MV-4-11 (cell line): ENCODE measurements at regions not wholly inside any gene's neighbourhood (a gene's known extent, or its start where the extent isn't known, plus 50 kb on each side); places are given as distances from the start of the nearest gene placed in this dataset.

Experiments used
- DNase-seq: peaks from one replicate; lab custom pipeline; 2025; lab: John Stamatoyannopoulos, UW

DNA sequence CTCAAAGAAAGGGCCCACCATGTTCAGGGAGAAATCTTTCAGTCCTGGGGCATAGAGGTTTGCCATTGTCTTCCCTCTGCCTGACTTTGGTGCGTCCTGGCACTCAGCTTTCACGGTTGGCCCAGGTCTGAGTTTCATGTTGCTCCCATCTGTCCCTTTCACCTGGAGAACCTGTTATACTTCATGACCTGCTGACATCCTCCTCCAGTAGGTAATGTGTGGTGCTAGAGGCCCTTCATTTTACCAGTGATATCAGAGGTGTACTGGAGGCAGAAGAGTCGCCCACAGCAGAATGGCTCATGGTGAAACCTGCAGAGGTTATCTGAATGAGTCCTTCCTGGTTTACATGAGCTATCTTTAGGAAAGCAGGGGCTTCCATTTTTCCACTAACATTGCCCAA is 128.8 kb upstream of the DLX2 start:
- DNase-seq, result no peak

DNA sequence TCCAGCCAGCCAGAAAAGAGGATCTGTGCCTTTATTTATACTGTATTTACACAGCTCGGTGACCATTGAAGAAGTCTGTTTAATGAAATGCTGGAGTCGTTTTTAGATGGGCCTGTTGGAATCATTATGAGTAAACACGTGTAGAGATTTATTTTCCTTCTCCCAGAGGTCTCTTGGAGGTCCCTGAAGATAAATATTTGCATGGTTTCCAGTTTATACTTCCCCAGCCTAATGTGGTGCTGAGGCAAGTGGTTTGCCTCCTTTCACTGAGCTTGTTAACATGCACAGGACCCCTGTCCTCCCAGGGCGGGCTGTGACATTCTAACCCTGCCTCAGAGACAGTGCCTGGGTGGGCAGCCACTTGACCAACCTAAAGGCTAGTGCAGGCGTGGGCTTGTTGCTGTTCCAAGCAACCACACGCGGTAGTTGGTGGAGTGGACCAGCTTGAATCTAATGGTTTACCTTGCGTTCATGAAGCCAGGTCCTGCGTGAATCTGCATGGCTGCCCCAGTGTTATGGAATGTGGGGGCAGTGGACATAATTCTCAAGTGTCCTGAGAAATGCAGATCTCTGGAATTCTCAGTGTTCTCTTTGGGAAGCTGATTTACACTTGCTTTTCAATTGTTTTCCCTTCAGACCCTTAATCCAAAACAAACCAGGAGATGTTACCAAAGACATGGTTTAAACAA is 130.2 kb upstream of the DLX2 start:
- DNase-seq, result no peak

DNA sequence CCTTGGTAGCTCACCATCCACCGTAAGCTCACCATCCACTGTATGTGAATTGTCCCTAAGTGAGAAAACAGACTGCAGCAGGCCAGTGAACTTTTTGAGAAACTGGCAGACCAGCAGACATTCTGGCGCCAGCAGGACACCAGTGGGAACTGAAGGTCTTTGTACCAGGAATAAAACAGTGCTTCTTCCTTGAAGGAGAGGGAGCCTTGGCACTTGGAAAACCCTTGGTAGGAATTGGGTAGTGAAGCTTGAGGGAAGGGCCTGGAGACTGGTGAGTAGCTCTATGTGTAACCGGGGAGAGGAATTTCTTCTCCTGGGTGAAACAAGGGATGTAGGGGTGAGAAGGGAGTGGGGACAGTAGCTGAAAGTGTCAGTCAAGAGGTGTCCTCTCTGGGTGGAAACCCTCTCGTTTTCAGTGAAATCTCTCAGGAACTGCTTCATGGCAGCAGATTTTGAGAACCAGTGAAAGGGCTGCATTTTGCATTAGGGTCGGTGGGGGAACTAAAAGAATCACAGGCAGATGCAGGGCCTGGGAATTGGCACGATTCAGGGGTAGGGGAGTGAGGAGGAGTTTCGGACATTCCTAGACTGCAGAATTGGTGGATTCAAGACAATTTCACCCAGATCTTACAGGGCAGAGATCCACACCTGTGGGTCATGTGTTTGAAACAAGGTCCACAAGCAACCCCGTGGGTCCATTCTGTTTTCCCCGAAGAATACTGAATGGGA is 131.5 kb upstream of the DLX2 start:
- no peak for DNase-seq

DNA sequence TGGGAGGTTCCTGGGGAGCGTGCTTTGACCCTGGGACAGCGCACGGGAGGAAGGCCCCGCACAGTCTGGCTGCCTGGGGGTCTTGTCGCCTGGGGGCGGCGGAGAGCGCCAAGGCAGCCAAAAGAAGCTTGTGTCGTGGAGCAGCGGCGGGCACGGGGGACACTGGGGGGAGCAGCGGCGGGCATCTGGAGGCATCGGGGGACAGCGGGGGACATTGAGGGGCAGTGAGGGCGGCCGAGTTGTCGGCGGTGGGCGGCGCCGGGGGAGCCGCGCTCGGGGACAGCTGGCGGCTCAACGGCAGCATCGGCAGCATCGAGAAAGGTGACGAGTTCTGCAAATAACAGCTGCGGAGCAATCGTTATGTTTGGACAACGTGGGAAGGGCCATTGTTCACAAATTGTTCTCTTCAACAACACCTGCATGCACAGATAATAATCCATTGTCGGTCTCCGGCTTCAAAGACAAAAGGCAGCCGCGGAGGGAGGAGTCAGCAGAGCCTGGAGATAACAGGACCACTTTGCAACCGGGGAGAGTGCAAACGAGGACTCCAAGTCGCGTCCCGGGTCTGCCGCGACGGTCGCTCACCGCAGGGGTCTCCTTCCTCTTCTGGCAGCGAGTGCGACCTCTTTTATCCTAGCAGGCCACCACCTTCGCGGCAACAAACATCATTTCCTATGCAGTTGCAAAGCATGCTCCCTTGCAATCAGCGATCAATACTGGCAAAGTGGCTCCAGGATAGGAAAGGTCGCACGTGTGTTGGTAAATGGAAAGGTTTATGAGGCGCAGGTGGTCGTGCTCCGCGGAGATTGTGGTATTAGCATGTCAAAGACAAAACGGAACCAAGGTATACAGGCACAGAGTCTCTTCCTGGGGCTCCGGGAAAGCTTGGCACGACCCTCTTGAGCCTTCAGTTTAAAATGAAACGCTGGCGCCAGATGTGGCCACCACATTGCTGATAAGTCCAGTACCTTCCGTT is 132.3 kb upstream of the DLX2 start:
- no peak for DNase-seq

DNA sequence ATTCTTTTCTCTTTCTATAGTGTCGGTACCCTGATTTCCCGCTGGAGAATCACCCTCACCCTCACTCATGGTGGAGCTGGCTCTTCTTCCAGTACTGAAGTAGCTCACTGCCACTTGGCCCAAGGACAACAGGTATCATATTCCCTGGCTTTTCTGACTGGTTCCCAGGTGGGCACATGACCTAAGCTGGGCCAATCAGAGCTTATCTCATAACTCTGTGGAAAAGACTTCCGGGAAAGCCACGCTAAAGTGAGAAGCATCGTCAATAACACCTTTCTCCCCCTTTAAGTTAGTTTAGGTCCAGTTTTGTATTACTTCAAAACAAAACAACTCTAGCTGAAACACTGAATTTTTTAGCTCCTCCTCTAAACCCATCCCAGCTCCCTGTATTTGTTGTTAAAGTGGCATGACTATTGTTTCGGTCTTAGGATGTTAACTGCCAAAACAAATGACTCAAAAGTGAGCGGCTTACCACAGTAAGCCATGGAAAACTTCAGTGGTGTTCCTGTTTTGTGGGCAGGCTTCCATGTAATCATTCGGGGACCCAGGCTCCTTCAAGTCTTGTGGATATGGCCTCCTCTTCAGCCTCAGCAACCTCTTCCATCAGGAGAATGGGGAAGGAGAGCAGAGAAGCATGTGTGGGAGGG is 137.4 kb upstream of the DLX2 start:
- DNase-seq, result no peak

DNA sequence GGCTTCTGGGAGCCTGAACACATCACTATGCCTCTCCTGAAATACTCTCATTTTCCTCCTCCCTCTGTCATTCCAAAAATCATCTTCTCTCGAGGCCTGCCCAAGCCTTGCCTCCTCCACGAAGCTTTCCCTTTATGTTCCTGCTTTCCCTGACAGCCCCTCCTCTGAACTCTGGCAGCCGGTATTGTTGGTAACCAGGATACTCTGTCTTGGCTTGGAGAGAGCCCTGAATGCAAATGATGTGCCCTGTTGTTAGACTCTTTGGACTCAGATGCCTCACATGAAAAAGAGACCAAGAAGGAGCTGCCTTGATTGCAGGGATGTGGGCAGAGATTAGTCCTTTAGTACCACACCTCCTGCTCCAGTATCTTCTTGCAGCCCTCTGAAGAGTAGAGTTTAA is 138.5 kb upstream of the DLX2 start:
- no peak for DNase-seq

DNA sequence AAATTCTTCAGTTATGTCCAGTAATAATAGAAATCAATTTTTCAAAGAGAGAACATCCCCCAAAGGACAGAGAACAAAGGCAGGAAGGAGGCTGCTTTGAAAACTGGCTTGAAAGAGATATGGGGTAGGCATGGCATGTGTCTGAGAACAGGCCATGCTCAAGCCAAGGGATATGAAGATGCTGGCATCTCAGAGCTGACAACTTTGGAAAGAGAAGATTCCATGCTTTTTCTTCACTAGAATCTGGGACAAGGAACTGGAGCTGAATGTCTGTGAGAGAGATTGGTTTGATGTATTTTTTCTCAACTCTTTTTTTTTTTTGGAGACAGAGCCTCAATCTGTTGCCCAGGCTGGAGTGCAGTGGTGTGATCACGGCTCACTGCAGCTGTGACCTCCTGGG is 139.8 kb upstream of the DLX2 start:
- no peak for DNase-seq

DNA sequence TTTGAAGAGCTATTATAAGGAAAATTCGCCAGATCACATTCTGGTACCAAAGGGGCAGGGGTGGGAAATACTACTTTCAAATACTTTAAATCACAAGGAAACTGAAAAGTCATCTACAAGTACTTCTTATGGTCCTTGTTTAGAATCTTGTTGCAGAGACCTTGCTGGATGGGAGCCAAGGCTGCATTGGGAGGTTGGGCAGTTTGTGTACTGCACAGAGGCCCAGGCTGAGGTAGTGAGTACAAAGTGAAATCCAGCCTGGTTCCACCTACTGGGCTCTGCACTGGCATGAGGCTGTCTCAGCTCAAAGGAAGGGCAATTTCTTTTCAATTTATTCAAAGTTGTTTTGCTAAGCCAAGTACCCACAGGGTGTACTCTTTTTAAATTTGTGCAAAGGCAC is 140.3 kb upstream of the DLX2 start:
- no peak for DNase-seq

DNA sequence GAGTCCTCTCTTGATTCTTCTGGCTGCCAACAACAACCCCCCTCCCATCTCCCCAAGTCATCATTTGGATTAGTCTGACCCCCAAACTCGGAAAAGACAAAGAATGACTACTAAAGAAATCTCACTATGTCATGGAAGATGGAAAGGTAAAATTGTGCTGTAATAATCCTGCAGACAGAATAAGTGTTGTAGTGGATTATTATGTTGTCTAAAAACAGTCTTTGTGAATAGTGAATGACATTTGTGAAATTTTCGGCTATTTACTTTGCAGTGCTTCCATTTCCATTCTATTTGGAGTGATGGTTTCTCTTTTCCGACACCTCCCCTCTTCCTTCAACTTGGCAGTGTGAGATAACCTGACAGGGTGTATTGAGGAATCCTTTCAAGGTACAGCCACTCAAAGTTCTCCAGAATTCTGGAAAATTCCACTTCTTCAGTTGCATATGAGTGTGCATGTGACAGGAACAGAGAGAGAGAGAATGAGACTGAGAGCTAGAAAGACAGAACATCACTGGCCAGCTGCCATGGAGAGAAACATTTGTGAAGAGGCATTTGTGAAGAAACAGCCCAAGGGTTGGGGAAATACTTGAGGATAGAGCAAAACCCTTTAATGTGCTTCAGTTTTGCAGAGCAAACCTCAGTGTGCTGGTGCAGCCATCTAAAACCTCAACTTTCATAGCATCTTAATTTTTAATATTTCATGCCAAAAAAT is 141.9 kb upstream of the DLX2 start:
- no peak for DNase-seq

DNA sequence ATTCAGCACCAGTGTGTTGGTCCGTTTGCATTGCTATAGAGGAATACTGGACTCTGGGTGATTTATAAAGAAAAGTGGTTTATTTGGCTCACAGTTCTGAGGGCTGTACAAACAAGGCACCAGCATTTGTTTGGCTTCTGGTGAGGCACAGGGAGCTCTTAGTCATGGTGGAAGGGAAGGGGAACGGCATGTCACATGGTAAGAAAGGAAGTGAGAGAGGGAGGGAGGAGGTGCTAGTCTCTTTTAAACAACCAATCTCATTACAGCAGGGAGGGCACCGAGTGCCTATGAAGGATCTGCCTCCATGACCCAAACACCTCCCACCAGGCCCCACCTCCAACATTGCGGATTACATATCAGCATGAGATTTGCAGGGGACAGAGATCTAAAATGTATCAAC is 143.9 kb upstream of the DLX2 start:
- DNase-seq, result peak; percentile 58

DNA sequence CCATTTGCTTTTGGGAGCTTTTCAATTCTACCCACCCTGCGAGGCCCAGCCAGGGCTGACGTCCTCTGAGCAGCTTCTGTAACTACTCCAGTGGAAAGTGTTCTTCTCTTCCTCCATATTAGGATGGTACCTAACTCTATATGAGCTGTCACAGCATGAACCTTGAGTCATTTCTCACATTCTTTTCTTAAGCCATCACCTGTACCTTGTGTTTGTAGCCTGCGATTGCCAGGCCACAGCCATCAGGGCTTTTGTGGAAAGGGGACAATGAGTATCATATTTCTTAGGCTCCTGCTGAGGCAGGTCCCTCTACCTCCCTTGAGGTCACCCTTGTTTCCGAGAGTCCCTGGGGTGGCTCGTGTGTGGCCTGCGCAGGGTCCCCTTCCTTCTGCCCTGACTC is 144.5 kb upstream of the DLX2 start:
- no peak for DNase-seq

DNA sequence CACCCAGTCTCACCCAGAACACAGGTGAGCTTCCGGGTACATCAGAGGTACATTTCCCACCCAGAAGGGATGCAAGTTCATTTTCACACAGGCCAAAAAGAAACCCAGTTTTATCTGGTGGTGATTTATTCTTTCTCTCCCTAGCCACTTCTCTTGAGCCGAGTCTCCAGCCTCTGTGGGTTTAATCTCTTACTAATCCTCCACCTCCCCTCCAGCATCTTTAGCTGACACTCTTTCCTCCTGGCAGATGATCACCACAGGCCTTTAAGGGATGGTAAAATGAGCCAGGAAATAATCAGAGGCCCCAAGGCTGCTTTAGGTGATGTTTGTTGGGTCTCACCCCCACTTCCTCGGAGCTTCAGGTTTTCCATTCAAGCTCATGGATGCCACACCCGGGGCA is 145.7 kb upstream of the DLX2 start:
- no peak for DNase-seq

DNA sequence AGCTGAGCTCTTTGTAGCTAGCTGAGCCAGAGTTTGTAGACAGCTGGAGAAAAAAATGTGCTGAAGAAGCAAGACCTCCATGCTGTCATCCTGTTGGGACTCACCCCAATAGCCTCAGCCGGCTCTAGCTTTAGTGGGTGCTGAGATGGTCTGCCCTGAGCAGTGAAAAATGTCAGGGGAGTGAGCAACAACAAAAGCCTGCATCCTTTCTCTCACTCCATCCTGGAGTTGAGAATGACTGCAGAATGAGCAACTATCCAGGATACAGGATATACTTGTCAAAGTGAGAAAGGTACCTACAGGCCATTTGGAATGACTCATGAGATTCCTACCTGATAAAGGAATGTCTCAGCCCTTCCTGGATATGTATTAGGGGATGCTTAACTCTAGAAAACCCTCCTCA is 146.1 kb upstream of the DLX2 start:
- DNase-seq, result no peak

DNA sequence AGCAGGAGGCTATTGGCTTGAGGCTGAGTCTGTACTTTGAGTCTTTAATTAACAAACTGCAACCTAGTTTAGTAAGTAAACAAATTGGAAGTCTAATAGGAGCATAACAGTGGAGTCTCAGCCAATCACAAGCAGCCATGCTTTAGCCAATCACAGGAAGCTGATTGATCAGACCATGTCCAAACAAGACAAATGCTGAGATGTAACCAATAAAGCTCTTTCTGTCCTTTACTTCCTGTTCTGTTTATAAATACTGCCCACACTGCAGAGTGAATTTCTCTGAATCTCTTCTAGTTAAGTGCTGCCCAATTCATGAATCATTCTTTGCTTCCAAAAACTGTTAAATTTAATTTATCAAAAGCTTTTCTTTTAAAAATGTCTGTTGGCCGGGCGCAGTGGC is 146.6 kb upstream of the DLX2 start:
- DNase-seq, result peak; percentile 30

DNA sequence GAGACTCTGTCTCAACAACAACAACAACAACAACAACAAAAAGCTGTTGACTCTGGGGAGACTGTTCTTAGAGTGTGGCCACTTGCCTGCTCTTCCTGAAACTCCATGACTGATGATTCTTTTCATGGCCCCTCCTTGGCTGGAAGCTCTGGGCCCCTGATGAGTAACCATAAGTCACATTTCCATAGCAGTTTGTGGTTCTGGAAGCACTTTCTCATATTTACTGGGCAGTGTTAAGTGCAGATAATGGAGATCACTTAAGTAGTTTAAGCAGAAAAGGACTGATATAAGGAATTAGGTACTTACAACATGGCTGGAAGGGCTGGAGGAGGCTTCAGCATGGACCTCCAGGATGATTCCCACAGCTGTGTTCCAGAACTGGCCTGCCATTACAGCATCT is 147.3 kb upstream of the DLX2 start:
- DNase-seq, result peak; percentile 5

DNA sequence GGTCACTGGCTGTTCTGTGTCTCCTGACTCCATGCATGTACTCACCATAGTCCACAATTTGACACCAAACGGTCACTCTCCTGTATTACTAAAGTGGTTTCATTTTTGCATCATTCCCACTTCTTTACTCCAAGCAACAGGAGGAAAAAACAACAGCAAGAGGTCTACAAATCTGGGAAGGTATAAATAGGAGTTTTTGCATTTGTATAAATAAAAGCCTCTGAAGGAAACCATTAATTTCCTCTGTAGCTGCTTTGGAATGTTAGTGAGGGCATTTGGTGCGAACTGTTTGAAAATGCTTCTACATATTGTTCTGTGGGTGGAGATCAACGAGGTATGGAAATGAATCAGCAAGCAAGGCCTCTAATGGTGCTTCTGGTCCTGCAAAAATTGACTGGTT is 148.5 kb upstream of the DLX2 start:
- no peak for DNase-seq

DNA sequence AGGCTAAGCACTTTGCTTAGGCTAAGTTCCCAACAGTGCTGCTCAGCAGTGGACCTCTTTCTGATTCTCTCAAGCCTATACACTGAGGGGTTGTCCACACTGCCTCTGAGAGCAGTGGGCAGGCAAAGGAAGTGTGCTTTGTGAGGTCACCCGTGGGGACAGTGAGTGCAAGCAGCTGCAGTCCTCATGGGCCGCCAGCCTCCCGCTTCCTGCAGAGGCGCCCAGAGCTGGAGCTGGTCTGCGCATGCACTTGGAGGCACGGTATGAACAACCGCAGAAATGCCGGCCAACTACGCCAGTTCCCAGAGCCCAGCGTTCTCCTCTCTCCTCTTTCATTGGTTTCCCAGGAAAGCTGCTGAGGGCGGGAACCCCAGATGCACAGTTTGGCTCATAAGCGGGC is 149.5 kb upstream of the DLX2 start:
- DNase-seq, result peak; percentile 72

DNA sequence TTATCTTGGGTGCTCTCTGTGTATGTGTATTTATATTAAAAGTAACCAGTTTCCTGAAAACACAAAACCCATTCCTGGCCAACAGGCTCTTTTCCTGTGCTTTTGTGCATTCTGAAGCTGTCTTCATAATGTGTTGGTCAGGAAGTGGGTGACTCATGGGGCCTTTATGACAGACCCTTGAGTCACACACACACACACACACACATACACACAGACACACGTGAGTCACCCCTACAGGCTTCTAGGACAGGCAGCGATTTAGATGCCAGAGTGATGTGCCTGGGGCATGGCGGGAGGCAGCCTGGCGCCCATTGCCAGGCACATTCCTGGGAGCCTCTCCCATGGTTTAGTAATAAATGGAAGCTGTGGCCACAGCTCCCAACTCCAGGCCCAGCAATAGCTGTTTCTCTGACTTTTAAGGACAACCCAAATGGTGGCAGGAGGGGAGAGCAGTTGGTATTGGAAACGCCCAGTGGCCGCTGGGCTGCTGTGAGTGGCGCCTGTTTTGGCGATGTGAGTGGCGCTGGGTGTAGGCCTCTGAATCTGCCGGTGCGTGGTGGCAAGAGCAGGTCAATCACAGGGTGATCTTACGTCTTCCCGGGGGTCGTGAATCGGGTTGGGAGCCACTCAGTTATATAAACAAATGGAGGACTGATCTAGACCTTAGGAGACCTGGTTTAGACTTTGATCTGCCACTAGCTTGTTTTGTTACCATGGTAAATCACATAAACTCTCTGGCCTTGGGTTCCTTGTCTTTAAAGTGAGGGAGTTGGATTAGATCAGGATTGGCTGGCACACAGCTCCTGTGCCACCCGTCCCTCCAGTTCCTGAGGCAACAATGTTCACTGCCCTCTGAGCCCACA is 150.7 kb upstream of the DLX2 start:
- DNase-seq, result peak; percentile 96

DNA sequence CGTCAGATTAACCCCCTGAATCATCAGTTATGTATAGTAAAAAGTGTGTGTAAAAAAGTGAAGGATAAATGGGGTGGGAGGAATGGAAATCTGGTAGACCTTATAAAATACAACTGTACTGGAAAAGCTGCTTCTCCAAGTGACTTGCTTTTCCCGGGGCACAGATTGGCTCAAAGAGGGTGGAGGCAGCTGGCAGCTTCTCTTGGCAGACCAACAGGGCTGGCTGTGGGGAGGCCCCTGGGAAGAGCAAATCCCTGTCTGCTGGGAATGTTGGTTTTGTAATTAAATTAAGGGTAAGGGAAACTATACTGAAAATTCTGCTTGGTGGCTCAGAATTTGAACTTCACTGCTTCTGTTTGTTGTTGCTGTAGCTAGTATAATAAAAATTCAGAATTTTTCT is 154.2 kb upstream of the DLX2 start:
- DNase-seq, result no peak

DNA sequence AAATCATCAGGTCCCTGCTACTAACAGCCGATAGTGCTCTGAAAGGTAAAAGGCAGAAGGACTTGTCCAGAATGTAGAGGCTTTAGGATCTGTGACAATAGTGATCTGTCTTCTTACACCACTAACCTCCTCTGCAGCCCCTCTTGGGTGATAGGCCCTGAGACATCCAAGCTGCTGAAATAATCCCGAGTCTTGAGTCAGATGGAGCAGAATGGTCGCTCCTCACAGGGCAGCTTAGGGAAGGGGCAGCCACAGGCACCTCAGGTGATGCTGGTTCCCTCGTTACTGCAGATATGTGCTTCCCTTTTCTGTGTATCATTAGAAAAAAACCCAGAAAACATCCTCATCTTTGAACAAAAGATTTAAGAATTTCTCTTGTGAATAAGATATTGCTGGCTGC is 157.1 kb upstream of the DLX2 start:
- no peak for DNase-seq

DNA sequence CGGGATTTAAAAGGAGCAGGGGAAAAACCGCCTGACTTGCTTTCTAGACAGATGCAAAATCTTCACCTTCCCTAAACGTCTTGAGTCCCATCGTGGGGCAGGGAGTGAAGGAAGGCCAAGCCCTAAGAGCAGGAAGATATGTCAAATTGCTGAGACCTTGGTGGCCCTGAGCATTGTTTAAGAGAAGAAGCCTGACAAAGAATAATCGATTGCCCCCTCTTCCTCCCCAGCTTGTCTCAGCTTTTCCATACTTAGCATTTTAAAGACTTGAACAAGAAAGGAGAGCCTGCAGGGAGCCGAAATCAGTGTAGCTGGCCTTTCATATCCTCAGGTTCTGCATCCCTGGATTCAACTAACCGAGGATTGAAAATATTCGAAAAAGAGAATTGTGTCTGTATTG is 157.6 kb upstream of the DLX2 start:
- no peak for DNase-seq
